ENCODE measurements at regions not wholly inside any gene's neighbourhood (a gene's known extent, or its start where the extent isn't known, plus 50 kb on each side); places are given as distances from the start of the nearest gene placed in this dataset.

DNA sequence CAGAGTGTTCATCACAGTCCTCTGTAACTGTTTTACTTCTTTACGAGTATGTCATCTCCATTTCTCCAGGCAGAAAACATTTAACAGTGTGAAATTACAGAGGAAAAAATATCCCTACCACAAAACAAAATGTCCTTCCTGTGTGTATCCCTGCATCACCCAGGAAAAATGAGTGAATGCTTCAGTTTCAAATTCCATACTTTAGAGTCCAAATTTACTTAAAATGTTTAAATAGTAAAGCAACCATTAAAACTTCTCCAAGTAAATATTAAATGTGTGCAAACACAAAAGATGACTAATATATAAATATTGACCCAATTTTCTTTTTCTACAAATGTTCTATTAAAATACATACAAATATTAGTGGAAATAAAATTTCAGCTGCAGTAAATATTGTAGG is 1016.6 kb upstream of the PCDH20 start:
- no peak overlapping the region for H2AFZ ChIP-seq (ENCODE audit: low read length)
- no peaks in the 10 kb centered on the region for H3K4me1 ChIP-seq (ENCODE audit: insufficient read depth, low read length)
- H3K79me2 ChIP-seq (ENCODE audit: insufficient read depth, low read length) = no peaks in the 10 kb centered on the region
- no peak overlapping the region for H3K4me3 ChIP-seq (ENCODE audit: insufficient read depth, low read length)
- DNase-seq (ENCODE audit: insufficient read length, low spot score, missing footprints) = no peak
- H3K4me2 ChIP-seq (ENCODE audit: insufficient read depth, low read length) = no peak overlapping the region
- H3K27ac ChIP-seq (ENCODE audit: low read depth, low read length) = no peak overlapping the region
- H3K36me3 ChIP-seq (ENCODE audit: insufficient read depth, low read length) = no peaks in the 10 kb centered on the region
- no peaks in the 10 kb centered on the region for H3K9me3 ChIP-seq (ENCODE audit: low read depth, low read length)
- H4K20me1 ChIP-seq (ENCODE audit: insufficient read depth, low read length) = no peaks in the 10 kb centered on the region
- TF ChIP-seq CTCF (IDR thresholded peaks at IDR 0.05; ENCODE audit: extremely low read depth, low read depth, low read length) = no peak
- H3K27me3 ChIP-seq (ENCODE audit: insufficient read depth, low read length) = no peaks in the 10 kb centered on the region

- TF ChIP-seq CTCF (IDR thresholded peaks at IDR 0.05; ENCODE audit: extremely low read depth, low read depth, low read length) = no peak
- no peaks in the 10 kb centered on the region for H3K4me1 ChIP-seq (ENCODE audit: insufficient read depth, low read length)
- H3K27ac ChIP-seq (ENCODE audit: low read depth, low read length) = no peak overlapping the region
- no peaks in the 10 kb centered on the region for H3K36me3 ChIP-seq (ENCODE audit: insufficient read depth, low read length)
- no peak overlapping the region for H2AFZ ChIP-seq (ENCODE audit: low read length)
- no peaks in the 10 kb centered on the region for H4K20me1 ChIP-seq (ENCODE audit: insufficient read depth, low read length)
- no peaks in the 10 kb centered on the region for H3K79me2 ChIP-seq (ENCODE audit: insufficient read depth, low read length)
- no peak overlapping the region for H3K4me3 ChIP-seq (ENCODE audit: insufficient read depth, low read length)
- no peaks in the 10 kb centered on the region for H3K9me3 ChIP-seq (ENCODE audit: low read depth, low read length)
- no peaks in the 10 kb centered on the region for H3K27me3 ChIP-seq (ENCODE audit: insufficient read depth, low read length)
- no peak overlapping the region for H3K4me2 ChIP-seq (ENCODE audit: insufficient read depth, low read length)
- DNase-seq (ENCODE audit: insufficient read length, low spot score, missing footprints) = no peak
These were observed 1016.2 kb upstream of the PCDH20 start for GRCh38 chr13:62431852-62432251.

- Histone ChIP-seq H4K20me1 (ENCODE audit: insufficient read depth, low read length) (no peaks in the 10 kb centered on the region), H3K9me3 (ENCODE audit: low read depth, low read length) (no peaks in the 10 kb centered on the region), H3K4me1 (ENCODE audit: insufficient read depth, low read length) (no peaks in the 10 kb centered on the region), H2AFZ (ENCODE audit: low read length) (no peak overlapping the region), H3K4me3 (ENCODE audit: insufficient read depth, low read length) (no peak overlapping the region), H3K79me2 (ENCODE audit: insufficient read depth, low read length) (no peaks in the 10 kb centered on the region), H3K36me3 (ENCODE audit: insufficient read depth, low read length) (no peaks in the 10 kb centered on the region), H3K27ac (ENCODE audit: low read depth, low read length) (no peak overlapping the region), H3K4me2 (ENCODE audit: insufficient read depth, low read length) (no peak overlapping the region), H3K27me3 (ENCODE audit: insufficient read depth, low read length) (no peaks in the 10 kb centered on the region)
- no peak for DNase-seq (ENCODE audit: insufficient read length, low spot score, missing footprints)
- TF ChIP-seq CTCF (IDR thresholded peaks at IDR 0.05; ENCODE audit: extremely low read depth, low read depth, low read length) = no peak
These were observed 1003.2 kb upstream of the PCDH20 start for GRCh38 chr13:62418872-62419271.

DNA sequence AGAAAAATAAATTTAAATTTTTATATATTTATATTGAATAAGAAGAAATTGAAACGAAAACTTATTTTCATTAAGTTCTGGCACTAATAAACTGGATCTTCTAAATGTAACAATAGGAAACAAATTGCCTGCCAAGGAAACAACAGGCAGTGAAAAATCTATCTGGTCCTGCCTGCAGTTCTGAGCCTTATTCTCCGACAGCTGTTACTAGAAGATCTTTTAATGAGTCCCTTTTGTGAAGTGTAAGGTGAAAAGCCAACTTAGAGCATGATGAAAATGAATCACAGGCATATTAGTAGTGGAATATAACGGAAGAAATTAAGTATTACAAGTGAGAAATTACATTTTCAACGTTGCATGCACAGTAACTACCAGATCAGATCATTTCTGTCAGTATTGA is 1002.7 kb upstream of the PCDH20 start:
- no peak overlapping the region for H3K27ac ChIP-seq (ENCODE audit: low read depth, low read length)
- no peak overlapping the region for H3K4me2 ChIP-seq (ENCODE audit: insufficient read depth, low read length)
- no peak overlapping the region for H3K4me3 ChIP-seq (ENCODE audit: insufficient read depth, low read length)
- H4K20me1 ChIP-seq (ENCODE audit: insufficient read depth, low read length) = no peaks in the 10 kb centered on the region
- TF ChIP-seq CTCF (IDR thresholded peaks at IDR 0.05; ENCODE audit: extremely low read depth, low read depth, low read length) = no peak
- no peaks in the 10 kb centered on the region for H3K9me3 ChIP-seq (ENCODE audit: low read depth, low read length)
- no peaks in the 10 kb centered on the region for H3K27me3 ChIP-seq (ENCODE audit: insufficient read depth, low read length)
- no peaks in the 10 kb centered on the region for H3K36me3 ChIP-seq (ENCODE audit: insufficient read depth, low read length)
- no peak for DNase-seq (ENCODE audit: insufficient read length, low spot score, missing footprints)
- no peaks in the 10 kb centered on the region for H3K79me2 ChIP-seq (ENCODE audit: insufficient read depth, low read length)
- no peak overlapping the region for H2AFZ ChIP-seq (ENCODE audit: low read length)
- no peaks in the 10 kb centered on the region for H3K4me1 ChIP-seq (ENCODE audit: insufficient read depth, low read length)

Measured in osteoblast (primary cell).